H1 (cell line): ENCODE measurements at regions not wholly inside any gene's neighbourhood (a gene's known extent, or its start where the extent isn't known, plus 50 kb on each side); places are given as distances from the start of the nearest gene placed in this dataset.

ENCODE experiments used
- CTCF ChIA-PET: fragments of 300-600 bp; sonication (Branson Sonifier 250); formaldehyde crosslinking; loops from one replicate; lab custom pipeline; 2021; ENCODE audit not compliant: partially characterized antibody; lab: Charles Lee
- POLR2A ChIA-PET: fragments of 300-600 bp; sonication (Branson Sonifier 250); formaldehyde crosslinking; loops from one replicate; lab custom pipeline; 2021; ENCODE audit warnings: inconsistent platforms; ENCODE audit not compliant: partially characterized antibody; lab: Charles Lee
- DNase-seq, 2 experiments: peaks; one replicate each; pipeline versions ENCODE4 v3.0.0 to v3.0.0-alpha.2; 2010 to 2022; ENCODE audit warnings: low spot score in 2 of 2, low read depth in 1 of 2, mixed read lengths in 1 of 2
- FAIRE-seq: peaks from 2 replicates; lab custom pipeline; 2011; peaks lifted over from hg19 to GRCh38; lab: Jason Lieb, UNC
- H2AFZ ChIP-seq: 2 replicates; pipeline ENCODE4 v1.8.1; 2012; ENCODE audit warnings: low read length, inconsistent platforms
- H2AK5ac ChIP-seq: 2 replicates; pipeline ENCODE4 v1.6.1; 2013; ENCODE audit warnings: low read depth, low read length
- H2BK120ac ChIP-seq: replicated peaks from 2 replicates; pipeline ENCODE3; 2013; ENCODE audit warnings: low read depth, low read length, inconsistent platforms
- H2BK12ac ChIP-seq: 2 replicates; pipeline ENCODE4 v1.6.1; 2013; ENCODE audit warnings: low read depth, low read length
- H2BK15ac ChIP-seq: 2 replicates; pipeline ENCODE4 v1.6.1; 2013; ENCODE audit warnings: low read length
- H2BK20ac ChIP-seq: 2 replicates; pipeline ENCODE4 v1.6.1; 2013; ENCODE audit warnings: low read length
- H2BK5ac ChIP-seq: 2 replicates; pipeline ENCODE4 v1.6.1; 2013; ENCODE audit warnings: low read depth, low read length
- H3K14ac ChIP-seq: 2 replicates; pipeline ENCODE4 v1.6.1; 2013; ENCODE audit warnings: inconsistent platforms; ENCODE audit not compliant: insufficient read length
- H3K18ac ChIP-seq: 2 replicates; pipeline ENCODE4 v1.6.1; 2013; ENCODE audit warnings: low read length; ENCODE audit errors: extremely low read depth
- H3K23ac ChIP-seq: 2 replicates; pipeline ENCODE4 v1.6.1; 2013; ENCODE audit warnings: inconsistent platforms; ENCODE audit not compliant: insufficient read length
- H3K23me2 ChIP-seq: 2 replicates; pipeline ENCODE4 v1.6.1; 2013; ENCODE audit warnings: low read depth, low read length
- H3K27ac ChIP-seq: 2 replicates; pipeline ENCODE4 v1.6.1; 2011; ENCODE audit warnings: low read depth, low read length, inconsistent platforms
- H3K27me3 ChIP-seq, 4 experiments: replicated peaks in 1 of 4; 1 replicate in 1 of 4; 2 replicates in 3 of 4; pipeline versions ENCODE4 v1.6.1 to v1.8.1; 2011 to 2013; ENCODE audit warnings: low read length in 3 of 4, mild to moderate bottlenecking in 3 of 4, inconsistent platforms in 2 of 4, mixed read lengths in 2 of 4, moderate library complexity in 1 of 4; ENCODE audit not compliant: control insufficient read depth in 3 of 4, insufficient read depth in 3 of 4; ENCODE audit errors: extremely low read depth in 1 of 4
- H3K36me3 ChIP-seq, 4 experiments: 2 replicates each; pipeline versions ENCODE4 v1.6.1 to v1.8.1; 2011 to 2013; ENCODE audit warnings: mild to moderate bottlenecking in 4 of 4, low read length in 3 of 4, moderate library complexity in 2 of 4, control low read depth in 1 of 4, inconsistent platforms in 1 of 4; ENCODE audit not compliant: insufficient read depth in 4 of 4, control insufficient read depth in 2 of 4
- H3K4ac ChIP-seq: replicated peaks from 2 replicates; pipeline ENCODE3; 2013; ENCODE audit warnings: low read length, low read depth, mixed read lengths, inconsistent platforms; ENCODE audit not compliant: insufficient read length
- H3K4me1 ChIP-seq, 4 experiments: replicated peaks in 1 of 4; 1 replicate in 1 of 4; 2 replicates in 3 of 4; pipeline versions ENCODE4 v1.6.1 to v1.8.1; 2011 to 2013; ENCODE audit warnings: low read length in 3 of 4, inconsistent platforms in 2 of 4, mixed read lengths in 1 of 4; ENCODE audit not compliant: insufficient read depth in 4 of 4, control insufficient read depth in 3 of 4
- H3K4me2 ChIP-seq, 2 experiments: 2 replicates each; pipeline versions ENCODE4 v1.6.1 to v1.8.1; 2011 to 2013; ENCODE audit warnings: low read depth in 2 of 2, low read length in 2 of 2, control low read depth in 1 of 2, inconsistent platforms in 1 of 2, mild to moderate bottlenecking in 1 of 2; ENCODE audit not compliant: insufficient read depth in 1 of 2
- H3K4me3 ChIP-seq, 4 experiments: fragments of 200-600, 300-600 bp in 1 of 4; sonication (generic), shearing (Covaris generic), sonication (Bioruptor Twin) in 1 of 4; 2 replicates each; pipeline versions ENCODE4 v1.5.1 to v1.8.1; 2011 to 2016; ENCODE audit warnings: low read length in 4 of 4, low read depth in 3 of 4, control low read depth in 2 of 4, inconsistent platforms in 2 of 4, mild to moderate bottlenecking in 2 of 4, mixed read lengths in 1 of 4, moderate library complexity in 1 of 4; ENCODE audit not compliant: insufficient read depth in 2 of 4; ENCODE audit errors: extremely low read depth in 1 of 4
- H3K56ac ChIP-seq: replicated peaks from 2 replicates; pipeline ENCODE3; 2013; ENCODE audit warnings: low read depth, mild to moderate bottlenecking, mixed read lengths, low read length, inconsistent platforms; ENCODE audit not compliant: insufficient read length
- H3K79me1 ChIP-seq: 2 replicates; pipeline ENCODE4 v1.6.1; 2013; ENCODE audit warnings: low read depth, low read length, control low read depth
- H3K79me2 ChIP-seq, 2 experiments: 2 replicates each; pipeline versions ENCODE4 v1.6.1 to v1.8.1; 2012 to 2013; ENCODE audit warnings: low read length in 2 of 2, mild to moderate bottlenecking in 2 of 2, inconsistent platforms in 1 of 2; ENCODE audit not compliant: insufficient read depth in 2 of 2, control insufficient read depth in 1 of 2
- H3K9ac ChIP-seq, 4 experiments: replicated peaks in 1 of 4; 1 replicate in 1 of 4; 2 replicates in 3 of 4; pipeline versions ENCODE4 v1.6.1 to v1.8.1; 2011 to 2013; ENCODE audit warnings: low read depth in 3 of 4, low read length in 3 of 4, control low read depth in 2 of 4, mild to moderate bottlenecking in 2 of 4, moderate library complexity in 2 of 4, inconsistent platforms in 1 of 4; ENCODE audit errors: extremely low read depth in 1 of 4
- H3K9me3 ChIP-seq, 2 experiments: 2 replicates each; pipeline versions ENCODE4 v1.6.1 to v1.8.1; 2012 to 2013; ENCODE audit warnings: mild to moderate bottlenecking in 2 of 2, moderate library complexity in 2 of 2, control low read depth in 1 of 2, inconsistent platforms in 1 of 2, low read depth in 1 of 2, low read length in 1 of 2, mixed read lengths in 1 of 2; ENCODE audit not compliant: insufficient read depth in 2 of 2
- H4K20me1 ChIP-seq, 2 experiments: replicated peaks in 1 of 2; 2 replicates each; pipeline versions ENCODE3 to v1.8.1; 2011 to 2013; ENCODE audit warnings: inconsistent platforms in 2 of 2, low read length in 2 of 2, mild to moderate bottlenecking in 1 of 2; ENCODE audit not compliant: insufficient read depth in 2 of 2, control insufficient read depth in 1 of 2
- H4K5ac ChIP-seq: 2 replicates; pipeline ENCODE4 v1.6.1; 2013; ENCODE audit warnings: low read length, low read depth, mixed read lengths, inconsistent platforms; ENCODE audit not compliant: insufficient read length
- H4K8ac ChIP-seq: 2 replicates; pipeline ENCODE4 v1.8.0; 2013; ENCODE audit warnings: mild to moderate bottlenecking, moderate library complexity, low read length, inconsistent platforms; ENCODE audit not compliant: insufficient read depth; ENCODE audit errors: extremely low read depth
- H4K91ac ChIP-seq: replicated peaks from 2 replicates; pipeline ENCODE3; 2013; ENCODE audit warnings: low read length, mixed read lengths, inconsistent platforms; ENCODE audit not compliant: insufficient read length
- FOSL1 ChIP-seq: IDR thresholded peaks from 2 replicates; pipeline ENCODE4 v1.6.1; 2011; ENCODE audit warnings: mild to moderate bottlenecking, low read depth, low read length, moderate library complexity; ENCODE audit not compliant: insufficient read depth
- KDM4A ChIP-seq: IDR thresholded peaks from one replicate; pipeline ENCODE4 v1.7.1; 2012; ENCODE audit warnings: low read depth, mild to moderate bottlenecking, moderate library complexity, low read length, inconsistent platforms; ENCODE audit not compliant: severe bottlenecking
- MAFK ChIP-seq: IDR thresholded peaks from 2 replicates; pipeline ENCODE4 v1.6.1; 2012; ENCODE audit warnings: low read depth, mild to moderate bottlenecking, improper control_type of control experiment, low read length
- SAP30 ChIP-seq: fragments of 300-600 bp; sonication (generic); IDR thresholded peaks from 2 replicates; pipeline ENCODE4 v1.7.1; 2012; ENCODE audit warnings: low read length, moderate library complexity, mild to moderate bottlenecking, inconsistent platforms; ENCODE audit not compliant: insufficient read depth, insufficient replicate concordance
- SIN3A ChIP-seq, 2 experiments: IDR thresholded peaks in 1 of 2; conservative IDR thresholded peaks in 1 of 2; 2 replicates each; pipeline ENCODE4 v1.6.1; 2011 to 2012; ENCODE audit warnings: low read length in 2 of 2, improper control_type of control experiment in 1 of 2, low read depth in 1 of 2, mild to moderate bottlenecking in 1 of 2
- TAF1 ChIP-seq: IDR thresholded peaks from 2 replicates; pipeline ENCODE4 v1.6.1; 2011; ENCODE audit warnings: mild to moderate bottlenecking, low read depth, low read length
- TBP ChIP-seq: IDR thresholded peaks from 2 replicates; pipeline ENCODE4 v1.6.1; 2011; ENCODE audit warnings: low read depth, low read length, improper control_type of control experiment
- TEAD4 ChIP-seq: IDR thresholded peaks from 2 replicates; pipeline ENCODE4 v1.6.1; 2012; ENCODE audit warnings: low read depth, low read length, inconsistent platforms, mixed read lengths
- WGBS, 2 experiments: shearing (Covaris generic) in 1 of 2; methylation state at CpG; one replicate each; pipeline versions ENCODE4 v1.1.6 to v1.1.7; 2013 to 2015; ENCODE audit warnings: low lambda C conversion rate in 2 of 2, mixed read lengths in 2 of 2, inconsistent platforms in 1 of 2, low coverage in 1 of 2, missing lambda C conversion rate in 1 of 2; ENCODE audit not compliant: insufficient replicate concordance in 2 of 2, insufficient coverage in 1 of 2, insufficient read length in 1 of 2; ENCODE audit errors: extremely low coverage in 1 of 2, missing lambda C conversion rate in 1 of 2; 5-methylcytosine and 5-hydroxymethylcytosine counted together
- TF ChIP-seq, protein P1 (sequence below): IDR thresholded peaks from 2 replicates; pipeline ENCODE4 v1.6.1; 2011; ENCODE audit warnings: low read depth, mild to moderate bottlenecking, low read length; ENCODE audit not compliant: insufficient read depth

DNA sequence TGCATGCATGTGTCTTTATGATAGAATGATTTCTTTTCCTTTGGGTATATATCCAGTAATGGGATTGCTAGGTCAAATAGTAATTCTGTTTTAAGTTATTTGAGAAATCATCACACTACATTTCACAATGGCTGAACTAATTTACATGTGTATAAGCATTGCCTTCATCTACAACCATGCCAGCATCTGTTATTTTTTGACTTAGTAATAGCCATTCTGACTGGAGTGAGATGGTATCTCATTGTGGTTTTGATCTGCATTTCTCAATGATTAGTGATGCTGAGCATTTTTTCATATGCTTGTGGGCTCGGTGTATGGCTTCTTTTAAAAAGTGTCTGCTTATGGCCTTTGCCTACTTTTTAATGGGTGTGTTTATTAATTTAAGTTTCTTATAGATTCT lies 102.3 kb upstream of the CCDC112 start:
- H3K27ac ChIP-seq, result no peak overlapping the region
- H3K4ac ChIP-seq, result no peak overlapping the region
- no peaks in the 10 kb centered on the region for H3K4me1 ChIP-seq
- DNase-seq (no peak), FAIRE-seq (no peak)
- 0 out of 4 replicates have a peak, but pooled peaks cover 0 to 6% of the 10 kb centered on the region in 2 experiments for H3K9me3 ChIP-seq
- no peak overlapping the region for H2BK120ac ChIP-seq
- no peak overlapping the region for H3K9ac ChIP-seq
- no peaks in the 10 kb centered on the region for H3K79me1 ChIP-seq
- H3K27me3 ChIP-seq, result no peaks in the 10 kb centered on the region
- H3K4me2 ChIP-seq, result no peak overlapping the region
- H3K23me2 ChIP-seq, result no peaks in the 10 kb centered on the region
- no peak overlapping the region for H2AK5ac ChIP-seq
- no peak overlapping the region for H2BK15ac ChIP-seq
- H3K4me3 ChIP-seq, result no peak overlapping the region
- no peak overlapping the region for H3K56ac ChIP-seq
- no peak overlapping the region for H2BK12ac ChIP-seq
- no peak overlapping the region for H4K5ac ChIP-seq
- no peak overlapping the region for H2AFZ ChIP-seq
- no peaks in the 10 kb centered on the region for H3K36me3 ChIP-seq
- ChIA-PET CTCF (no interaction called here), POLR2A (no interaction called here)
- H4K91ac ChIP-seq, result no peak overlapping the region
- no peaks in the 10 kb centered on the region for H4K20me1 ChIP-seq
- no peak overlapping the region for H3K18ac ChIP-seq
- no peak overlapping the region for H3K14ac ChIP-seq
- H3K23ac ChIP-seq, result no peak overlapping the region
- no peak for TF ChIP-seq SAP30
- TF ChIP-seq MAFK, result no peak
- no peak for TF ChIP-seq KDM4A
- TF ChIP-seq TAF1, result no peak
- TF ChIP-seq FOSL1, result no peak
- no peak for TF ChIP-seq TEAD4
- TF ChIP-seq, protein P1, sequence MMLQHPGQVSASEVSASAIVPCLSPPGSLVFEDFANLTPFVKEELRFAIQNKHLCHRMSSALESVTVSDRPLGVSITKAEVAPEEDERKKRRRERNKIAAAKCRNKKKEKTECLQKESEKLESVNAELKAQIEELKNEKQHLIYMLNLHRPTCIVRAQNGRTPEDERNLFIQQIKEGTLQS, result no peak
- TF ChIP-seq TBP, result no peak
- no peak for TF ChIP-seq SIN3A (conservative IDR thresholded peaks at IDR 0.05 in 1 of 2, IDR thresholded peaks at IDR 0.05 in 1 of 2; ENCODE audit: low read depth in 1 of 2, low read length in 2 of 2)
- no peak overlapping the region for H2BK5ac ChIP-seq
- 86% methylated on average over 1 of the region's 1 CpG; no CpG with 5 or more reads in 1 of the 2 experiments for WGBS, 2 experiments
- H3K79me2 ChIP-seq, result no peaks in the 10 kb centered on the region
- no peak overlapping the region for H2BK20ac ChIP-seq
- H4K8ac ChIP-seq, result no peak overlapping the region
